ENCODE measurements at regions not wholly inside any gene's neighbourhood (a gene's known extent, or its start where the extent isn't known, plus 50 kb on each side); places are given as distances from the start of the nearest gene placed in this dataset.

DNA sequence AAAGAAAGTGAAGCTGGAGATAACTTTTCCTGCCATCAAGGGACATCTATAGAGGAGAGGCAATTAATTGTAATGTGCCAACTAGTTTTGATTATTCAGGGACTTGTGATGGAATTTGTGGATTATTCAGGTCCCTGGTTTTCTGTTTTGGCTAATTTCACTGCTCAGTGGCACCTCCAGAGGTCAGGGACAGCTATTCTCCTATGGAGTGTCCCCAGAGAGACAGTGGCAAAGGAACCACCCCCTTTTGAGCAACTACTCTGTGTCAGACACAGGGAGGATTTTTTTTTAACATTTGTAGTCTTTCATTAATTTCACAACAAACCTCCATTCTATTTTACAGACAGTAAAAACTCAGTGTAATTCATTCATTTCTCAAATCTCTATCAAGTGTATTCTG lies 206.0 kb upstream of the SPRED2 start:
- BruUV-seq (replicated peaks), result no TSS peak
- no peak overlapping the region for H2BK20ac ChIP-seq (ENCODE audit: low read depth, low read length)
- H4K8ac ChIP-seq (ENCODE audit: low read depth in 2 of 2, low read length in 2 of 2), result no peak overlapping the region
- H3K4me1 ChIP-seq (ENCODE audit: control insufficient read depth, insufficient read depth, low read length), result peaks cover 2% of the 10 kb centered on the region
- ChIA-PET CTCF (no interaction called here), POLR2A (ENCODE audit: unreplicated experiment) (no interaction called here)
- H3K23ac ChIP-seq (ENCODE audit: low read depth, low read length), result no peak overlapping the region
- no peak overlapping the region for H3K18ac ChIP-seq (ENCODE audit: low read depth, low read length)
- H2BK15ac ChIP-seq (ENCODE audit: low read depth, low read length), result no peak overlapping the region
- DNase-seq, result no peak
- H2BK5ac ChIP-seq (ENCODE audit: low read depth, low read length, poor library complexity, severe bottlenecking), result no peak overlapping the region
- H4K91ac ChIP-seq (ENCODE audit: insufficient read depth, low read depth, low read length), result no peak overlapping the region
- H2BK120ac ChIP-seq (ENCODE audit: low read depth, low read length), result no peak overlapping the region
- ATAC-seq (ENCODE audit: low read depth), result no peak
- in situ Hi-C loops (cut with MboI; ENCODE audit: low sequenced_read_pairs) (loop anchor here (25.0 kb wide), 1 partner anchor 774 kb away; no protein-coding TSS in a partner anchor), intact Hi-C loops (cut with micrococcal nuclease) (no loop called here), dilution Hi-C loops (cut with HindIII; ENCODE audit: low sequenced_read_pairs, unreplicated experiment) (no loop called here)
- no peaks in the 10 kb centered on the region for H3K79me1 ChIP-seq (ENCODE audit: low read depth in 1 of 2, low read length in 2 of 2)
- no peak overlapping the region for H3K27ac ChIP-seq (ENCODE audit: insufficient read depth, low read length)
- H3K36me3 ChIP-seq (ENCODE audit: control insufficient read depth, insufficient read depth, low read length), result no peaks in the 10 kb centered on the region
- peaks cover 31% of the 10 kb centered on the region for H3K27me3 ChIP-seq (ENCODE audit: control insufficient read depth, insufficient read depth, low read length)
- no peak overlapping the region for H3K56ac ChIP-seq (ENCODE audit: extremely low read depth, insufficient read depth, low read length)
- H3K14ac ChIP-seq (replicated peaks; ENCODE audit: low read depth, low read length), result no peak overlapping the region
- H3K9me1 ChIP-seq (ENCODE audit: insufficient read depth, low read length), result no peaks in the 10 kb centered on the region
- H4K5ac ChIP-seq (ENCODE audit: low read depth, low read length), result no peak overlapping the region
- no peak overlapping the region for H3K9ac ChIP-seq (ENCODE audit: low read depth, low read length)
- no peak overlapping the region for H3K4me2 ChIP-seq (ENCODE audit: low read depth, low read length)
- no peaks in the 10 kb centered on the region for H3K9me3 ChIP-seq (ENCODE audit: control insufficient read depth, insufficient read depth, low read length)
- H2AK5ac ChIP-seq (ENCODE audit: low read depth, low read length), result no peak overlapping the region
- no peak overlapping the region for H3K4ac ChIP-seq (ENCODE audit: low read depth, low read length)
- H3K4me3 ChIP-seq (ENCODE audit: insufficient read depth, low read depth, low read length), result no peak overlapping the region
- no peak overlapping the region for H2AK9ac ChIP-seq (replicated peaks; ENCODE audit: low read depth, low read length, poor library complexity)
- no peaks in the 10 kb centered on the region for H4K20me1 ChIP-seq (ENCODE audit: insufficient read depth, low read length)
- TF ChIP-seq MXI1 (IDR thresholded peaks at IDR 0.05; ENCODE audit: borderline replicate concordance, low read depth, low read length) (no peak), RCOR1 (IDR thresholded peaks at IDR 0.05; ENCODE audit: insufficient replicate concordance, low read length) (no peak), MAZ (IDR thresholded peaks at IDR 0.05; ENCODE audit: borderline replicate concordance, low read depth, low read length) (no peak), MAFK (IDR thresholded peaks at IDR 0.05; ENCODE audit: low read depth, low read length) (no peak), NFE2L2 (IDR thresholded peaks at IDR 0.05; ENCODE audit: low read depth, low read length) (no peak), POLR2A (IDR thresholded peaks at IDR 0.05; ENCODE audit: low read depth, low read length) (no peak)
- H2AFZ ChIP-seq (replicated peaks; ENCODE audit: low read length, poor library complexity), result no peak overlapping the region

All from IMR-90 (cell line).